ENCODE measurements at regions not wholly inside any gene's neighbourhood (a gene's known extent, or its start where the extent isn't known, plus 50 kb on each side); places are given as distances from the start of the nearest gene placed in this dataset.

GRCh38 chr3:162764808-162765071, 1268.1 kb downstream of the OTOL1 start:
- H3K27me3 Mint-ChIP-seq (ENCODE audit: insufficient read depth, low read depth), result no peaks in the 10 kb centered on the region
- no peaks in the 10 kb centered on the region for H3K36me3 Mint-ChIP-seq
- Histone ChIP-seq H3K36me3 (no peaks in the 10 kb centered on the region), H3K9me3 (ENCODE audit: low read depth) (no peaks in the 10 kb centered on the region), H3K4me1 (no peaks in the 10 kb centered on the region), H3K4me3 (no peak overlapping the region), H3F3A (ENCODE audit: low read depth) (no peaks in the 10 kb centered on the region), H3K79me2 (ENCODE audit: low read depth) (no peaks in the 10 kb centered on the region), H3K27ac (no peak overlapping the region), H3K27me3 (no peaks in the 10 kb centered on the region), H2AFZ (replicated peaks) (no peak overlapping the region), H3K9ac (no peak overlapping the region), H4K20me1 (ENCODE audit: low read depth) (no peaks in the 10 kb centered on the region), H3K4me2 (no peak overlapping the region)
- H3K9me3 Mint-ChIP-seq, result peaks cover 2% of the 10 kb centered on the region
- no peaks in the 10 kb centered on the region for H3K4me1 Mint-ChIP-seq
- TF ChIP-seq CTCF (IDR thresholded peaks at IDR 0.05) (no peak), EZH2 (IDR thresholded peaks at IDR 0.05) (no peak), EZH2phosphoT487 (IDR thresholded peaks at IDR 0.05) (no peak)
- DNase-seq (ENCODE audit: low spot score), result no peak
- H3K4me3 Mint-ChIP-seq, result no peak overlapping the region
- H3K27ac Mint-ChIP-seq, result no peak overlapping the region

GRCh38 chr3:162765524-162765923, 1268.9 kb downstream of the OTOL1 start:
- H3K36me3 ChIP-seq, result no peaks in the 10 kb centered on the region
- Mint-ChIP-seq H3K36me3 (no peaks in the 10 kb centered on the region), H3K27me3 (ENCODE audit: insufficient read depth, low read depth) (no peaks in the 10 kb centered on the region), H3K9me3 (peaks cover 2% of the 10 kb centered on the region), H3K4me3 (no peak overlapping the region), H3K4me1 (no peaks in the 10 kb centered on the region), H3K27ac (no peak overlapping the region)
- no peak overlapping the region for H3K9ac ChIP-seq
- no peaks in the 10 kb centered on the region for H3K4me1 ChIP-seq
- no peaks in the 10 kb centered on the region for H3K9me3 ChIP-seq (ENCODE audit: low read depth)
- H3K27me3 ChIP-seq, result no peaks in the 10 kb centered on the region
- no peak overlapping the region for H2AFZ ChIP-seq (replicated peaks)
- no peaks in the 10 kb centered on the region for H3K79me2 ChIP-seq (ENCODE audit: low read depth)
- TF ChIP-seq EZH2 (IDR thresholded peaks at IDR 0.05) (no peak), CTCF (IDR thresholded peaks at IDR 0.05) (no peak), EZH2phosphoT487 (IDR thresholded peaks at IDR 0.05) (no peak)
- H3K4me3 ChIP-seq, result no peak overlapping the region
- no peak overlapping the region for H3K4me2 ChIP-seq
- H3K27ac ChIP-seq, result no peak overlapping the region
- H4K20me1 ChIP-seq (ENCODE audit: low read depth), result no peaks in the 10 kb centered on the region
- DNase-seq (ENCODE audit: low spot score), result no peak
- no peaks in the 10 kb centered on the region for H3F3A ChIP-seq (ENCODE audit: low read depth)

GRCh38 chr3:162769564-162769963, 1273.0 kb downstream of the OTOL1 start:
- TF ChIP-seq EZH2phosphoT487 (IDR thresholded peaks at IDR 0.05) (no peak), CTCF (IDR thresholded peaks at IDR 0.05) (no peak), EZH2 (IDR thresholded peaks at IDR 0.05) (no peak)
- H3K27ac Mint-ChIP-seq, result no peak overlapping the region
- H3K9me3 ChIP-seq (ENCODE audit: low read depth), result no peaks in the 10 kb centered on the region
- no peaks in the 10 kb centered on the region for H3K4me1 Mint-ChIP-seq
- no peaks in the 10 kb centered on the region for H3K27me3 ChIP-seq
- no peak overlapping the region for H3K9ac ChIP-seq
- no peaks in the 10 kb centered on the region for H3K79me2 ChIP-seq (ENCODE audit: low read depth)
- H3K4me2 ChIP-seq, result no peak overlapping the region
- H3F3A ChIP-seq (ENCODE audit: low read depth), result no peaks in the 10 kb centered on the region
- H3K4me3 ChIP-seq, result no peak overlapping the region
- no peaks in the 10 kb centered on the region for H4K20me1 ChIP-seq (ENCODE audit: low read depth)
- no peak overlapping the region for H3K4me3 Mint-ChIP-seq
- H3K27me3 Mint-ChIP-seq (ENCODE audit: insufficient read depth, low read depth), result no peaks in the 10 kb centered on the region
- H3K4me1 ChIP-seq, result peaks cover 3% of the 10 kb centered on the region
- no peak for DNase-seq (ENCODE audit: low spot score)
- H2AFZ ChIP-seq (replicated peaks), result no peak overlapping the region
- no peaks in the 10 kb centered on the region for H3K36me3 ChIP-seq
- H3K9me3 Mint-ChIP-seq, result peaks cover 2% of the 10 kb centered on the region
- no peaks in the 10 kb centered on the region for H3K36me3 Mint-ChIP-seq
- no peak overlapping the region for H3K27ac ChIP-seq

GRCh38 chr3:162770551-162770950, 1273.9 kb downstream of the OTOL1 start:
- Histone ChIP-seq H3K4me3 (no peak overlapping the region), H3K79me2 (ENCODE audit: low read depth) (no peaks in the 10 kb centered on the region), H3F3A (ENCODE audit: low read depth) (no peaks in the 10 kb centered on the region), H3K4me1 (peaks cover 10% of the 10 kb centered on the region), H3K9me3 (ENCODE audit: low read depth) (no peaks in the 10 kb centered on the region), H3K9ac (no peak overlapping the region), H3K27ac (no peak overlapping the region), H3K4me2 (no peak overlapping the region), H3K27me3 (no peaks in the 10 kb centered on the region), H4K20me1 (ENCODE audit: low read depth) (no peaks in the 10 kb centered on the region), H3K36me3 (no peaks in the 10 kb centered on the region), H2AFZ (replicated peaks) (no peak overlapping the region)
- peaks cover 3% of the 10 kb centered on the region for H3K27me3 Mint-ChIP-seq (ENCODE audit: insufficient read depth, low read depth)
- H3K36me3 Mint-ChIP-seq, result no peaks in the 10 kb centered on the region
- DNase-seq (ENCODE audit: low spot score), result no peak
- H3K4me1 Mint-ChIP-seq, result no peaks in the 10 kb centered on the region
- H3K9me3 Mint-ChIP-seq, result peaks cover under 1% of the 10 kb centered on the region
- TF ChIP-seq EZH2 (IDR thresholded peaks at IDR 0.05), result no peak
- H3K4me3 Mint-ChIP-seq, result no peak overlapping the region
- no peak overlapping the region for H3K27ac Mint-ChIP-seq
